ENCODE measurements at regions not wholly inside any gene's neighbourhood (a gene's known extent, or its start where the extent isn't known, plus 50 kb on each side); places are given as distances from the start of the nearest gene placed in this dataset.

DNA sequence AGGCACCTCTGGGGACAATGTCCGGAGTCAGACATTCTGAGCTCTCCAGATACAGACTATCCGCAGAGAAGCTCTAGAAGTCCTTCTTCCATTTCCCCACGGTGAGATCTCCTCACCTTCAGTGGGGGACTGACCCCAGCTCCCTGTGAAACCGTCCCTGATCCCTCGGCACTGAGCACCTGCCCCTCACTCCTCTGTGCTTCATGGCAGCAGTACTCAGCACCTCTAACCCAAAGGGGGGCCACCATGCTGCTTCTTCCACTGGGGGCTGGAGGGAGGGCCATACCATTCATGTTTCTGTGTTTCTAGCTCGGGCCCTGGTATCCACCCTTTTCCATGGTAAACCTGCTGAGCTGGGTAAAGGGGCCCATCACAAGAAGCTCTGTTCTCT, 321.7 kb downstream of the BRD1 start:
- DNase-seq (ENCODE audit: low read depth), result no peak

DNA sequence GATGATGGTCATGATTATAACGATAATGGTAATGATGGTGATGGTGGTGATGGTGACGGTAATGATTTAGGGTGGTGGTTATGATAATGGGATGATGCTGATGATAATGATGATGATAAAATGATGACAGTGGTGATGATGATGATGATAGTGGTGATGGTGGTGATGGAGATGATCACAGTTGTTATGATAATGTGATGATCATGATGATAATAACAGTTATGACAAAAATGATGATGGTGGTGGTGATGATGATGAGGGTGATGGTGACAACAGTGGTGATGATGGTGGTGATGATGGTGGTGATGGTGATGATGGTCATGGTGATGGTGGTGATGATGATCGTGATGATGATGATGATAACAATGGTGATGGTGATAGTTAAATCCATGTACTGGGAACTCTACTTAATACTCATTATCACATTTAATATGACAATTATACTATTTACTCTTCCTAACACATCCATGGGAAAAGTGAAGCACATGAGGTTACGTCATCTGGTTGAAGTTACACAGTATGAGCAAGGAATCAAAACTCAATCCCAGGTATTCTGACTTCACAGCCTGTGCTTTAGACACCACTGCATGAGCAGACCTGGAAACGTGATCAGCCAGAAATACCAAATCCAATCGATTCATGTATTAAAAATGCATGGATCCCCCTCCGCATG, 322.2 kb downstream of the BRD1 start:
- no peak for DNase-seq (ENCODE audit: low read depth)

DNA sequence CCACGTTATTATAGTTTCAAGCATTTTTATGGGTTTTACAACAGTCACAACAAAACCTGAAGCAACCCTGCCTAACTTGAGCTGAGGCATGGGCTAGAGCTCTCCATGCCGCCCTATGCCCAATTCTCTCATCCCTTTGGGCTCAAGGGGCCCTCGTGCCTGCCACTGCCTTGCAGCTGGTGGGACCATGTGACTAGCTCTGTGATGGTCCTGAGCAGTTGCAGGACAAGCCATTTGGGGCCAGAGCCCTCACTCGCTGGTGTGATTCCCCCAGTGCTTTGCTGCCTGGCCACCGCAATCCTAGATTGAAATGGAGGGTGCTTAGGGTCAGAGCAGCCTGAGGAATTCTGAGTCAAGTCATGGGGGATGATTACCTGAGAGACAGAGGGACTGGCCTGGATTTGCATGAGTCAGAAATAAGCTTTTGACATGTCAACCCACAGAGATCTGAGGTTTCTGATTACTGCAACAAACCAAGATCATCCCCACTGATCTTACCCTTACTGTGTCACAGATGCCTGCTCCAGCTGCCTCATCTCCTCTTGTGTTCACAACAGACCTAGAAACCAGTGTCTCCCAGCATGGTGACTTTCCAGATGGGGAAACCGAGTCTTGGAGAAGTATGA, 323.7 kb downstream of the BRD1 start:
- no peak for DNase-seq (ENCODE audit: low read depth)

DNA sequence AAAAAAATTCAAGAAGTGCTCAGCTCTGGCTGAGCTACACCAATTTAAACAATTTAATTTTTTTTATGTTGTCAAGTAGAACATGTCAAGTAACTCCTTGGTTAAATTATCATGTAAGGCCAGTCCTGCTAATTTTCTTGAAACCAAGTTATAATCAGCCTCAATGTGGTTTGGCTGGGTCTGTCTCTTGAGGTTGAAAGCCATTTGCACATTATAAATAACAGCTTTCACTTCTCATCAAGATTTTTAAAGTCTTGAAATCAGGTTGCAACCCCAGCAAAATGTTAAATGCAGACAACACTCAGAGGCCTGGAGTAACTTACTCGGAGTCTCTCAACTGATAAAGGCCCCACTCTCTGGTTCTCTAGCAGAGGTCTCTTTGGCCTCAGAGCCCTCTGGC, 324.4 kb downstream of the BRD1 start:
- no peak for DNase-seq (ENCODE audit: low read depth)

DNA sequence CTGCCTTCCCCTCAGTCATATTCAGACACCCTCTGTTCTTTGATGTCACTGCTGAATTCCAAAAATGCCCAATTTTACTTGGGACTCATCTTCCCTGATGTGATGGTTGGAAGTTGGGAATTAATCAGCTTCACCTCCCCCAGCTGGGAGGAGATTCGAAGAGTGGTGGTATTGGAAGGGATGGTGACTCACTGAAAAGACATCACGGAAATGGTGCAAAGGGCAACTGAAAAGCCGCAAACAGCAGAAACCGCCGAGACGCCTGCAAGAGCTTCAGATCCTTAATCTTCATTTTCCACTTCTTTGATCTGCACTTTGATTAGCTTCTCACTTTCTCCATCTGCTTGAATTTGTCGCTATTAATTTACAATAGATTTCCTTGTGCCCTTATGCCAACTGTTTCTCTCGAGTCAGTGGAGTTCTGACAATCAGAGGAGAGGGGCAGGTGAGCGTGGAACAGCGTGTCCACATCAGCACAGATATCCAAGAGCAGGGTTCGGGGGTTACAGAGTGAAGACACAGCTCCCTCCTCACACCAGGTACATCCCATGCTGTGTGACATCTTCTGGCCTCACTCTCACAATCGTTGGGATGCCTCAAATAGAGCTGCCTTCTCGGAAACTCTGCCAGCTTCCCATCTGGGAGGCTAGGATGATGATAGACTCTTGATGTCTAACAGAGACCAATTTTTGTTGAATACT, 325.4 kb downstream of the BRD1 start:
- no peak for DNase-seq (ENCODE audit: low read depth)

DNA sequence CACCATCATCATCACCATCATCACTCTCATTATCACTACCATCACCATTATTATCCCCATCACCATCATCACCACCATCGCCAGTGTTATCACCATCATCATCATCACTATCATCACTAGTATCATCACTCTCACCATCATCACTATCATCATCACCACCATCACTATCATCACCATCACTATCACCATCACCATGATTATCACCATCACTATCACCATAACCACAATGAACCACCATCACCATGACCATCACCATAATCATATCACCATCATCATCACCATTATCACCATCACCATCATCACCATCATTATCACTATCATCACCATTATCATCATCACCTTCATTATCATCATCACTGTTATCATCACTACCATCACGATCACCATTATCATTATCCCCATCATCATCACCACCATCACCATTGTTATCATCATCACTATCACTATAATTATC, 326.7 kb downstream of the BRD1 start:
- DNase-seq (ENCODE audit: low read depth), result no peak

DNA sequence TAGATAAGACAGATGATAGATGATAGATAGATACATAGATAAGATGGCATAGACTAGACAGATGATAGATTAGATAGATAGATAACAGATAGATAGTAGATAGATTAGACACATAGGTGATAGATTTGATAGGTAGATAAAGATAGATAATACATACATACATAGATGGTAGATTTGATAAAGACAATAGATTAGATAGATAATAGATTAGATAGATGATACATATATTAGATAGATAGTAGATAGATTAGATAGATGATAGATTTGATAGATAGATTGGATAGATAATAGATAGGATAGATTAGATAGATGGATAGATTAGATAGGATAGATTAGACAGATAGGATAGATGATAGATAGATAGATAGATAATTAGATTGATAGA, 327.6 kb downstream of the BRD1 start:
- DNase-seq (ENCODE audit: low read depth), result no peak

DNA sequence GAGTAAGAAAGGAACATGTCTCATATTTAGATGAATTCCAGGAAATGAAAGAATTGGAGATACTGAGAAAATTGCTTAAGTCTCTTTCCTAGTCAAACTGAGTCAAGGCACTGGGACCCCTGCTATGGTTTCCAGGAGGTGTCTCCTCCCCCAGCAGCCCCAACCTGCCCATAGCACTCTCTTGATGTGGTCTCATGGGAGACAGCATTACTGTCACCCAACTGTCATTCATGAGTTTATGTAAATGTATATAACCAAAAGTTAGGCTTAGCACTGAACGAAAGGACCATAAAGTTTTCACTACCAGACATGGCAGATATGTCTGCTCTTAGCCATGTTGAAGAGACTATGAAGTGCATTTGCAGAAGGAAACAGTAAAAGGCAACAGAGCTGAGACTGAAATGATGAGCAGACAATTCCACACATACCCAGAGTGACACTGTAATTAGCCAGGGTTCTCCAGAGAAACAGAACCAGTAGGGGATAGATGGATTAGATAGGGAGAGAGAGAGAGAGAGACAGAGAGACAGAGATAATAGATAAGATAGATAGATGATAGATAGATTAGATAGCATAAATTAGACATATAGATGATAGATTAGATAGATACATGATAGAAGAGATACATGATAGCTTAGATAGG, 328.1 kb downstream of the BRD1 start:
- no peak for DNase-seq (ENCODE audit: low read depth)

DNA sequence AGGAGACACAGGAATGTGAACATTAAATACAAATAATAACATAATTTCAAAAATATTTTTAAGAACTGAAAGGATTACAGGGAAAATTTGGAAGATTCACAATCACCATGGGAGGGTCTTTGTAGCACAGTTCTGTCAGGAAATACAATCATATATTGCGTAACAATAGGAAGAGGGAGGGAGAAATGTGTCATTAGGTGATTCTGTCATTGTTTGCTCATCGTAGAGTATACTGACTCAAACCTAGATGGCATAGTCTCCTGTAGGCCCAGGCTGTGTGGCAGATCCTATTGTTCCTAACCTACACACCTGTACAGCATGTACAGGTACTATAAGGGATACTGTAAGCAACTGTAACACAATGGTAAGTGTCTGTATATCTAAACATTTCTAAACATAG, 330.4 kb downstream of the BRD1 start:
- DNase-seq (ENCODE audit: low read depth), result no peak

DNA sequence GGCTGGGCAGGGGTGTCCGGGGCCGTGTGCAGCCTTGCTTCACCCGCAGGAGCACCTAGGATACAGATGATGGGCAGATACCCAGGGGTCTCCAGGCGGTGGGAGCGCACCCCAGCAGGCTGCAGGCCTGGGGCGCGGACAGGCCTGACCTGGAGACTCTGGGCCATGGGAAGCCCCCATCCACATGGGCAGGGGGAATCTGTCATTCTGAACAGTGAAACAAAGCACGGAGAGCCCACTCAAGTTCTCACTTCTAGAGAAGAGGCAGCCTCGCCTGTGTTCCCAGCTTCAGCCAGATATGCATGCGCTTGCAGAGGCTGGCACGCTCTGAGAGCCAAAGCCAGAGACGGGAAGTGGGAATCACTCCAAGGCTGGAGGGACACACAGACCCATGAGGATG, 333.1 kb downstream of the BRD1 start:
- DNase-seq (ENCODE audit: low read depth), result no peak

DNA sequence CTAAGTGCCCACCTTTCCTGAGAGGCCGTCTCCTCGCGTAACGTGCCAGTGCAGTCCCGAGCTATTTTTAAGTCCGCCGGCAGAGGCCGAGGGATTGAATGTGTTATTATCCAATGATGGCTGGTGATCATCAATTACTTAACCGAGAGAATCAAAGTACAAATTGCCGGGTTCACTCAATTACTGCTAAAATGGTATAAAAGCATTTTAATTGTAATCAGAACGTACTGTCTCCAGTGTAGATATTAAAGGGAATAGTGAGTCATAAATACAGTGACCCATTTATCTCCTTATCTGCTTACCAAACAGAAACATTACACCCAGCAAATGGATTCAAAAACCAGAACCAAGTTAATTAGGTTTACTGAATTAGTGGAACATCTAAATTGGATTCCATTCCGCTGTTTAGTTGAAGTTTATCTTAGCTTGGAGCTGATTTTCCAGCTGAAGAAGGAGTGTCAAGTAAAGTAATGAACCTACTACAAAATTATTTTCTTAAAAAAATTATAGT, 334.9 kb downstream of the BRD1 start:
- no peak for DNase-seq (ENCODE audit: low read depth)

DNA sequence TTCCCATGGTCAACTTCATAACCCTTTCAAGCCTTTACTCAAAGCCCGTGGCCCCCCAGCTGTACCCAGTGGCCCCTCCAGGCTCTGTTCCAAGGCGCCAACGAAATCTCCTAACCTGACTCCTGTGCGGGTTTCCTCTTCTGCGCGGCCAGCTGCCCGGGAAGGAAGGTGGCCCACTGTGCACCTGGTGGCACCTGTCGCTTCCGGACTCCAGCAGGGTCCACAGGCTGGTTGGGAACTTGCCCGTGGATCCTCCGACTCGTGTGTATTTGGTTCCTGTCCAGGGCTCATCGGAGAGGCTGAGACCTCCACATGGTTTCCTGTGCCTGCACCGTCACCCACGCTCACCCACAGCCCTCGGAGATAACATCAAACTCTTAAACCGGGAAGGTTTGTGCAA, 335.4 kb downstream of the BRD1 start:
- no peak for DNase-seq (ENCODE audit: low read depth)

DNA sequence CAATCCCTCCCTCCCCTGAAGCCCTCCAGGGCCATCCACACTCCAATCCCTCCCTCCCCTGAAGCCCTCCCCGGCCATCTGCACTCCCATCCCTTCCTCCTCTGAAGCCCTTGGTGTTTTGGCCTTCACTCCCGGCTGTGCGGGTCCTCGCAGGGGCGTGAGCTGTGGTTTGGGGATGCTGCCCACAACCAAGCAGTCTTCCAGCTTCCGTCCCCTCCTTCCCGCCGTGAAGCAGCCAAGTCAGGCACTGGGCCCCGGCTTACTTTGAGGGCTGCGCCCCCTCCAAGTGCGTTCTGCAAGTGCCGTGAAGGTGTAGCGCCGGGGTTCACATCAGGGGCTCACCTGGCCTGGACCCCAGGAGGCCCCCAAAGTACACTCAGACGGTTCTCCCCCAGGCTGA, 335.9 kb downstream of the BRD1 start:
- DNase-seq (ENCODE audit: low read depth), result no peak

DNA sequence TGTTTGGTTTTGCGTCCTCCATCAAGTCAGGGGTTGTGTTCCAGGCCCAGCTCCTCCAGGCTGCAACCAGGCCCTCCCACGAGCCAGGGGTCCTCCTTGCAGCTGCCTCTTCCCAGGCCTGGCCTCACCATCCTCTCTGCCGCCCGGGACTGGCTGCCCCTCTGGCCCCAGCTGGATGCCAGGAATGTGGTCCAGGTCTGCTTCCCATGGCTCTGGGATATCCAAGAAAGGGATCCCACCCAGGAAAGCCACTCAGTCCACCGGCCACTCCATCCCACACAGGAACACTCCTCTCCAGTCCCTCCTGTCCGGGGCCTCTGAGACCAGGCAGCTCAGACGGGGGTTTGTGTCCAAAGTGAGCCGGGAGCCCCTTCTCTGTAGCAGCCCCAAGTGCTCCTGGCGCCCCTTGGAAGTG, 336.4 kb downstream of the BRD1 start:
- no peak for DNase-seq (ENCODE audit: low read depth)

DNA sequence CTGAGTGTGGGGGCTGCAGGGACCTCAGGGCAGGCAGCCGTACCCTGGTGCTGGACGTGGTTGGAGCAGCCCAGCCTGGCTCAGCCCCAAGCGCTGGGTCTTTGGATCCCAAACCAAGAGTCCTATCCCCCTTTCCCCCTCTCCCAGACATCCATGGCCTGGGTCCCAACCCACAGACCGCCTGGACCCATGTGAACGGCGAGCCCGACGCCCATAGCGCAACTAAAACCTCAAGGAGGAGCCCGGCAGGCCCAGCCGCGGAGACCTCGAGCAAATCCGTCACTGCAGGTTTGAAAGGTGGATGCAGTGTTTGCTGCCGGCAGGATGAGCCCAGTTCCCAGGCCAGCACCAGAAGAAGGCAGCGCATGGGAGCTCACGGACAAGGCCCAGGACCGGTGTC, 337.0 kb downstream of the BRD1 start:
- DNase-seq (ENCODE audit: low read depth), result no peak

DNA sequence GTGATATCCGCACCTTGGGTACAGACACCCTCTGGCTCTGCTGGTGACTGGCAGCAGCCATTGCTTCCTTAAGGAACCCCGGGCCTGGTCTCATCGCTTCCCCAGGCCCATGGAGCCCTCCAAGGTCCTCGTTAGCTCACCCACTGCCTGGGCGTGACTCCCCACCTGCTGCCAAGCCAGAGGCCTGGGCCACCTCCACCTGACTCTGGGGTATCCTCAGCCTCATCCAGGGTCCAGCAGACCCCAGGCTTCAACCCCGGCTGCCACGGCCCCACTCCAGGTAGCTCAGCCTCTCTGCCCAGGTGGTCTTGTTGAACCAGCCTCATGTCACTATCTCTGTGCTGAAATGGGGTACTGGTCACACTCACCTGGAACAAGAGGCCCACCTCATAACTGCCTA, 337.9 kb downstream of the BRD1 start:
- no peak for DNase-seq (ENCODE audit: low read depth)

DNA sequence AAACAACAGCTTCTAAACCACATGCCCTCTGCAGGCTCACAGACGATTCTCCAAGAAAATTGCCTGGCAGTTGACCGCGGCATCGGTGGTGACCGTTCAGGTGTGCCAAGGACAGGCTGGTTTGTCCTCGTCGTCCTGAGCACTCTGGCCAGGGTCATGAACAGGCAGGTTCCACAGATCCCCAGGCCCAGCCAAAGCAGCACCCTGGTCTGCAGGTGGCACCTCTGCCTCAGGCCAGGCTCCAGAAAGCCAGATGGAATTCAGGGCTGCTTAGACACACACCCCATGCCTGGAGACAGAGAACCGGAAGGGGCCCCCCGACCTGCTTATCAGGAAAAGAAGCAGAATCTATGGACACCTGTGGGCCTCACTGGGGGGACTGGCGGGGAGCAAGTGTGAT, 338.7 kb downstream of the BRD1 start:
- no peak for DNase-seq (ENCODE audit: low read depth)

DNA sequence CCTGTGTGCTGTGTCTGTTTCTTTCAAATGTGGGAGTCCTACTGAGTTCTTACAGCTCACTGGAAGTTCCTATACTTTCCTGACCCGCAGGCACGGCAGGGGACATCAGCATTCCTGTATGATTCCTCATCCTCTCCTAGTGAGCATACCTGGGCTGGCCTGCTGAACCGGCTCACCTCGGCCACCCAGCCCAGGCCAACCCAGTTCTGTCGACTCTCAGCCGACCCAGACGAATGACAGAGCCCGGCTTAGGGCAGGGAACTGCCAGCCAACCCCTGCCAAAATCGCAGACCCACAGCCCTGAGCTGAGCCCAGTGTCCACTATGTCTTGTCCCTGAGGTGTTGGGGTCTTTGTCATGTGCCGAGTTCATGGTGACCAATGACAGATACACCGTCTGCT, 339.7 kb downstream of the BRD1 start:
- no peak for DNase-seq (ENCODE audit: low read depth)

DNA sequence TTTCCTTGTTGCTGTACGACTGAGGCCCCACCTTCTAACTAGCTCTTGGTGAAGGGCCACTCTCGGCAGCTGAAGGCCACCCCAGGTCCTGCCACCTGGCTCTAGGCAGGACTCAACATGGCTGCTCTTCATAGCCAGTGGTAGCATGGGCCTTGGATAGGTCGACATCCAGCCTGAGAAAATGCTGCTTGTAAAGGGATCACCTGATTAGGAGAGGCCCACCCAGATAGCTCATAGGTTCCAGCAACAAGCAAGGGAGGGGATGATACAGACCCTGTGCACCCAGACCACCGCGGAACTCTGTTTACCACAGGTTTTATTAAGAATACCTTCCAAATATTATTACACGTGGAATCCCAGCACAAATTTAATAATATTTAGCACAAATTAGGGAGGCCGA, 341.4 kb downstream of the BRD1 start:
- no peak for DNase-seq (ENCODE audit: low read depth)

DNA sequence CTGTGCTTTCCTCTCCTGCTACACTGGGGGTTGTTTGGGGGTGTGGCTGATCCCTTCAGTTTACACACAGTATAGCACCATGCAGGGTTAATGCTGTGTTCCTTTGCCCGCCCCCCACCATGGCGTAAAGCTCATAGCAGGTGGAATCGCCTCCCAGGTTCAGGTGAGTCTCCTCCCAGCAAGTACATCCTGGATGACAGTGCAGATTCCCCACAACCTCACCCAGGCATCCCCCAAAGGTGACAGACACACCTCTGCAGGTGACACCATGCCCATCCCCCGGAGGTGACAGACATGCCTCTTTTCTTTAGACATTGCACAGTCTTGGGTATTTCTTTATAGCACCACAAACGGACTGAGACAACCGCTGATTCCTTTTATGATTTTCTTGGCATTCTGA, 343.7 kb downstream of the BRD1 start:
- no peak for DNase-seq (ENCODE audit: low read depth)

DNA sequence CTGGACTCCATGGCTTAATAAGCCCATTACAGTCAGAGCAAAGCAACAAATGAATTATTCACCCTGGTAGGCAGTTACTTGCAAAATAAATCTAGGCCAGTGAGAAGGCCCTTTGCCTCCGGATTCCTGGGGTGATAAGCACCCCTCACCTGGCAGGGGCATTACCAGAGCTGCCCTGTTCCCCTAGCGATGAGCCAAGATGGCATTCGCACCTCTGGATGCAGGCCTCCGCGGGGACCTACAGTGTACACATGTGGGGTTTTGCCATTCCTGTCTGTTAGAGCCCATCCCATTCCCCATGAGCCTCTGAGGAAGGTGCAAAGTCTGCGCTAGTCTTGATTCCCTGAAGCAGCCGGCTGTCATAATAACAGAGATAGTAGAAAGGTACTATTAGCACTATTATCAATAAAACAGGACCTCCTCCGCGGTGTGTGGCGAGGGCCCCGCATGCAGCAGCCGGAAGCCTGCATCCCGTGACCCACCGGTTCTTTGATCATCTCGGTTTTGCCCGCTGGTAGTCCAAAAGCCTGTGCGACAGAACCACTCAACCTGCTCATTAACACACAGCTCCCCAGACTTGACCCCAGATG, 344.3 kb downstream of the BRD1 start:
- DNase-seq (ENCODE audit: low read depth), result no peak

DNA sequence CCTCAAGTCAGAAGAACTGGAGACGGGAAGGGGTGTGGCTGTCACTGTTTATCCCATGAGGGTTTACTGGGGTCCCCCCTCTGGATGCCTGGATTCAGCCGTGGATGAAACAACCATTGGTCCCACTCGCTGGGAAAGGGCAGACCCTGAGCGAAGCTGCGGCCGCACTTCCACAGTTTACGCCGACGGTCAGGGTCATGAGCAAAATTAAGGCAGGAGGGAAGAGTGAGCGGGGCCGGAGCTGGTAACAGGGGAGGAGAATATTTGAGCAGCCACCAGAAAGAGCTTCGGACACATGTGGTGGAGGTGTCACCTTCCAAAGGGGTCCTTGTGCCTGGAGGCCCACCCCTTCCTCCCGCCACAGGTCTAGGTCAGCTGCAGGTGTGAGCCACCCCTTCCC, 344.9 kb downstream of the BRD1 start:
- DNase-seq (ENCODE audit: low read depth), result no peak

Data from GM04503 (cell line).